ENCODE measurements at regions not wholly inside any gene's neighbourhood (a gene's known extent, or its start where the extent isn't known, plus 50 kb on each side); places are given as distances from the start of the nearest gene placed in this dataset.
A peak's percentile ranks its signal among the peaks of the same experiment; 100 is the strongest.

DNA sequence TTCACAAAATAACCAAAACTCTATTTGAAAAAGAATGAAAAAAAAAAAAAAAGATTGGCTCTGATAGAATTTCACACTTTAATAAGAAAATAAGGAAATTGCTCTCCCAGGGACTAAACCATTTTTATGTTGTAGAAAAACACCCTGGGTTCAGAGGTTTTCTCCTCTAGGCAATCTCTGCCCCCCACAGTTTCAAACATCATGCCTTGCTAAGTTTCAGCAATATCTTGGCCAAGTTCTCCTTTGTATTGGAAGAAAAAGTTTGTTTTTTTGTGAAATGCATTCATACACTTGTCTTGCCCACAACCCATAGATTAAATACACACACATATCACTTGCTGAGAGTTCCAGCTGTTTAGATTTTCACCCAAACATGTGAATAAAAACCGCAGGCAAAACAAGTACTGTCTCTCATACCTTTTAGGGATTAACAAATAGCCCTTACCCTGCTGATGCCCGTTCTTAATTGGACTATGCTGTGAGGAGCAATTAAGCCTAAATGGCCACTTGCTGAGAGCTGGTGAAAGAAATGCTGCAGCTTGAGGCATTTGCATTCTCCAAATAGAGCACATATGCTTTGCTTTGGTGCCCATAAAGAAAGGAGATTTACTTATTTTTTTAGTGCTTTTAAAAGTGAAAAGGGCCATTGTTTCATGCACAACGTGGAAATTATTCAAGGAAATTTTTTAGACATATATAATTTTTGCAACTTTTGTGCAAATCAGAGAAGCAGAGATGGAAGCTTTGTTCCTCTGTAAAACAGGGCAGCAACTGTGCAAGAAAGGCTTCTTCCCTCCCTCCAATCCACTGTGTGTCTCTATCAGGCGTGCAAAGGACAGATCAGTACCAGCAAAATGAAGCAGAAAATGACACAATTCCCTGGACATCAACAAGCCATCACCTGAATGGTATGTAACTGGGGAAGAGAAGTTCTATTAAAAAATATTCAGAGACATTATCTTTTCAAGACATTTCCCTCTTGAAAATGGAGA is 262.4 kb upstream of the KIF2A start:
- peak overlapping the region; percentile 44 to 57 for H3K4me2 ChIP-seq (ENCODE audit: insufficient read depth in 1 of 2, low read depth in 2 of 2, low read length in 2 of 2)
- no peak overlapping the region for H2BK120ac ChIP-seq (replicated peaks; ENCODE audit: low read depth, low read length)
- H4K91ac ChIP-seq (replicated peaks; ENCODE audit: insufficient read length, low read length) = no peak overlapping the region
- H3K36me3 ChIP-seq (ENCODE audit: control insufficient read depth in 2 of 4, insufficient read depth in 4 of 4, low read length in 3 of 4) = no peaks in the 10 kb centered on the region
- no peak overlapping the region for H3K14ac ChIP-seq (ENCODE audit: insufficient read length)
- no peak overlapping the region for H3K27ac ChIP-seq (ENCODE audit: low read depth, low read length)
- FAIRE-seq (peak; percentile 92), DNase-seq (ENCODE audit: low read depth in 1 of 2, low spot score in 2 of 2) (peak; percentile 60 to 65)
- H3K9ac ChIP-seq (replicated peaks in 1 of 4; ENCODE audit: extremely low read depth in 1 of 4, low read depth in 3 of 4, low read length in 3 of 4) = no peak overlapping the region
- H3K9me3 ChIP-seq (ENCODE audit: insufficient read depth in 2 of 2, low read depth in 1 of 2, low read length in 1 of 2) = no peaks in the 10 kb centered on the region
- POLR2A ChIA-PET (ENCODE audit: partially characterized antibody) = interaction anchor here (0.6 to 0.8 kb wide), 3 partner anchors 31 to 730 kb away, joined by 3 read pairs; partner anchors contain the start of gene DIMT1
- no peak overlapping the region for H3K23ac ChIP-seq (ENCODE audit: insufficient read length)
- H3K27me3 ChIP-seq (replicated peaks in 1 of 4; ENCODE audit: control insufficient read depth in 3 of 4, extremely low read depth in 1 of 4, insufficient read depth in 3 of 4, low read length in 3 of 4) = peaks cover 0 to 2% (median 0%) of the 10 kb centered on the region in 4 experiments; a peak in 1 of 7 replicates
- H3K23me2 ChIP-seq (ENCODE audit: low read depth, low read length) = peaks cover 2% of the 10 kb centered on the region; the same call in 1 of the 2 replicates
- no peaks in the 10 kb centered on the region for H4K20me1 ChIP-seq (replicated peaks in 1 of 2; ENCODE audit: control insufficient read depth in 1 of 2, insufficient read depth in 2 of 2, low read length in 2 of 2)
- H2AFZ ChIP-seq (ENCODE audit: low read length) = no peak overlapping the region
- H3K56ac ChIP-seq (replicated peaks; ENCODE audit: insufficient read length, low read depth, low read length) = no peak overlapping the region
- H2AK5ac ChIP-seq (ENCODE audit: low read depth, low read length) = no peak overlapping the region
- H3K79me2 ChIP-seq (ENCODE audit: control insufficient read depth in 1 of 2, insufficient read depth in 2 of 2, low read length in 2 of 2) = no peaks in the 10 kb centered on the region
- no peak overlapping the region; the same call in 1 of the 2 replicates for H2BK5ac ChIP-seq (ENCODE audit: low read depth, low read length)
- H3K4me1 ChIP-seq (replicated peaks in 1 of 4; ENCODE audit: control insufficient read depth in 3 of 4, insufficient read depth in 4 of 4, low read length in 3 of 4) = peaks cover 5 to 22% (median 14%) of the 10 kb centered on the region in 4 experiments; a peak in 6 of 7 replicates
- CTCF ChIA-PET (ENCODE audit: partially characterized antibody) = no interaction called here
- H4K8ac ChIP-seq (ENCODE audit: extremely low read depth, insufficient read depth, low read length) = no peak overlapping the region
- H2BK12ac ChIP-seq (ENCODE audit: low read depth, low read length) = no peak overlapping the region; the same call in 1 of the 2 replicates
- H3K18ac ChIP-seq (ENCODE audit: extremely low read depth, low read length) = no peak overlapping the region; the same call in 1 of the 2 replicates
- no peak overlapping the region for H3K4ac ChIP-seq (replicated peaks; ENCODE audit: insufficient read length, low read depth, low read length)
- 2% methylated on average over 4 of the region's 4 CpGs; no CpG with 5 or more reads in 1 of the 2 experiments for WGBS, 2 experiments (ENCODE audit: extremely low coverage in 1 of 2, insufficient coverage in 1 of 2, insufficient read length in 1 of 2, insufficient replicate concordance in 2 of 2, low coverage in 1 of 2, low lambda C conversion rate in 2 of 2, missing lambda C conversion rate in 1 of 2)
- peak overlapping the region in 1 of 4 experiments; percentile 31; a peak in 2 of 8 replicates for H3K4me3 ChIP-seq (ENCODE audit: extremely low read depth in 1 of 4, insufficient read depth in 2 of 4, low read depth in 3 of 4, low read length in 4 of 4)
- peak overlapping the region; percentile 70 for H4K5ac ChIP-seq (ENCODE audit: insufficient read length, low read depth, low read length)
- no peaks in the 10 kb centered on the region for H3K79me1 ChIP-seq (ENCODE audit: low read depth, low read length)
- H2BK15ac ChIP-seq (ENCODE audit: low read length) = no peak overlapping the region
- no peak overlapping the region for H2BK20ac ChIP-seq (ENCODE audit: low read length)
- no peak for TF ChIP-seq CREB1 (IDR thresholded peaks at IDR 0.05)
- no peak for TF ChIP-seq POU5F1 (IDR thresholded peaks at IDR 0.05; ENCODE audit: low read depth, low read length)
- no peak for TF ChIP-seq SAP30 (IDR thresholded peaks at IDR 0.05; ENCODE audit: insufficient read depth, insufficient replicate concordance, low read length)
- TF ChIP-seq, protein P1, sequence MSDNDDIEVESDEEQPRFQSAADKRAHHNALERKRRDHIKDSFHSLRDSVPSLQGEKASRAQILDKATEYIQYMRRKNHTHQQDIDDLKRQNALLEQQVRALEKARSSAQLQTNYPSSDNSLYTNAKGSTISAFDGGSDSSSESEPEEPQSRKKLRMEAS (IDR thresholded peaks at IDR 0.05) = no peak
- TF ChIP-seq RNF2 (IDR thresholded peaks at IDR 0.05; ENCODE audit: borderline replicate concordance, low read depth, low read length, missing control alignments, poor library complexity, severe bottlenecking) = no peak
- peak; percentile 95 to 99 for TF ChIP-seq BCL11A (IDR thresholded peaks at IDR 0.05; ENCODE audit: low read depth in 2 of 2, low read length in 2 of 2)
- no peak for TF ChIP-seq POLR2AphosphoS5 (IDR thresholded peaks at IDR 0.05; ENCODE audit: low read depth, low read length)
- TF ChIP-seq NRF1 (IDR thresholded peaks at IDR 0.05; ENCODE audit: low read depth, low read length) = no peak
- no peak for TF ChIP-seq TCF12 (IDR thresholded peaks at IDR 0.05; ENCODE audit: low read depth, low read length)
- TF ChIP-seq GTF2F1 (IDR thresholded peaks at IDR 0.05; ENCODE audit: borderline replicate concordance, low read depth, low read length) = no peak
- no peak for TF ChIP-seq CBX5 (IDR thresholded peaks at IDR 0.05; ENCODE audit: low read depth, low read length)
- TF ChIP-seq CEBPB (IDR thresholded peaks at IDR 0.05; ENCODE audit: low read depth, low read length) = no peak
